A549 (cell line): ENCODE measurements at regions not wholly inside any gene's neighbourhood (a gene's known extent, or its start where the extent isn't known, plus 50 kb on each side); places are given as distances from the start of the nearest gene placed in this dataset.

Experiments
- ATAC-seq, 2 experiments: fragments of 200-7000 bp in 1 of 2; fragments of >200 bp in 1 of 2; cut with Nextera tagmentation in 1 of 2; cut with Tn5 transposase in 1 of 2; 3 replicates each; pipeline versions ENCODE4 v1.8.0 to v1.9.1; 2018 to 2020; ENCODE audit warnings: mild to moderate bottlenecking in 1 of 2, moderate library complexity in 1 of 2
- CTCF ChIA-PET: fragments of 300-600 bp; sonication (Branson Sonifier 250); formaldehyde crosslinking; extraction: SDS; loops from one replicate; lab custom pipeline; 2021; ENCODE audit warnings: antibody characterized with exemption, inconsistent platforms; lab: Yijun Ruan, JAX
- POLR2A ChIA-PET: fragments of 350-600 bp; formaldehyde crosslinking; extraction: SDS; loops from one replicate; lab custom pipeline; 2021; ENCODE audit warnings: antibody characterized with exemption, inconsistent platforms; lab: Yijun Ruan, JAX
- DNase-seq, 2 experiments: peaks; one replicate each; pipeline versions ENCODE4 v3.0.0 to v3.0.0-alpha.2; 2011 to 2016; ENCODE audit warnings: low read depth in 1 of 2, low spot score in 1 of 2
- FAIRE-seq: peaks from 2 replicates; lab custom pipeline; 2011; peaks lifted over from hg19 to GRCh38; lab: Jason Lieb, UNC
- H3K27ac ChIP-seq, 2 experiments: fragments of >200 bp; sonication (Bioruptor Twin); formaldehyde crosslinking; 3 replicates each; pipeline ENCODE4 v1.5.1; 2016 to 2017
- H3K4me1 ChIP-seq: fragments of >200 bp; sonication (Bioruptor Twin); formaldehyde crosslinking; 3 replicates; pipeline ENCODE4 v1.6.1; 2016
- H3K4me2 ChIP-seq: fragments of >200 bp; sonication (Bioruptor Twin); formaldehyde crosslinking; 3 replicates; pipeline ENCODE4 v1.6.1; 2016
- H3K4me3 ChIP-seq: fragments of >200 bp; sonication (Bioruptor Twin); formaldehyde crosslinking; 3 replicates; pipeline ENCODE4 v1.5.1; 2016
- H3K9me3 ChIP-seq: fragments of >200 bp; sonication (Bioruptor Twin); formaldehyde crosslinking; 3 replicates; pipeline ENCODE4 v1.6.1; 2016
- BHLHE40 ChIP-seq: IDR thresholded peaks from 2 replicates; pipeline ENCODE4 v1.6.1; 2012; ENCODE audit warnings: low read depth, low read length, inconsistent platforms
- CEBPB ChIP-seq, 2 experiments: fragments of >200 bp in 1 of 2; sonication (Bioruptor Twin) in 1 of 2; formaldehyde crosslinking in 1 of 2; IDR thresholded peaks; 2 replicates each; pipeline ENCODE4 v1.6.1; 2012 to 2016
- CHD2 ChIP-seq: fragments of 150-350 bp; IDR thresholded peaks from 2 replicates; pipeline ENCODE4 v1.6.1; 2014; ENCODE audit warnings: low read length; ENCODE audit not compliant: partially characterized antibody
- CHD4 ChIP-seq: fragments of 200-600 bp; sonication (generic); IDR thresholded peaks from 2 replicates; pipeline ENCODE4 v1.6.1; 2016; ENCODE audit warnings: antibody characterized with exemption, mild to moderate bottlenecking, borderline replicate concordance
- CTCF ChIP-seq: fragments of >200 bp; sonication (Bioruptor Twin); formaldehyde crosslinking; IDR thresholded peaks from 3 replicates; pipeline ENCODE4 v1.5.1; 2016
- FOSL2 ChIP-seq, 2 experiments: fragments of 450-650 bp in 1 of 2; fragments of >200 bp in 1 of 2; sonication (Bioruptor Twin) in 1 of 2; formaldehyde crosslinking; IDR thresholded peaks; 2 replicates each; pipeline versions ENCODE4 v1.5.0 to v1.6.1; 2016 to 2020; ENCODE audit warnings: mild to moderate bottlenecking in 1 of 2, moderate library complexity in 1 of 2
- HOXB13 ChIP-seq: fragments of 250-450 bp; sonication (Bioruptor Pico); IDR thresholded peaks from 2 replicates; pipeline ENCODE4 v1.5.0; 2020; ENCODE audit warnings: low read depth, mild to moderate bottlenecking, moderate library complexity
- HOXB5 ChIP-seq: fragments of 250-450 bp; sonication (Bioruptor Pico); IDR thresholded peaks from 2 replicates; pipeline ENCODE4 v1.5.0; 2020; ENCODE audit warnings: mild to moderate bottlenecking, moderate library complexity
- KDM1A ChIP-seq: fragments of 200-600 bp; sonication (generic); IDR thresholded peaks from 2 replicates; pipeline ENCODE4 v1.6.1; 2016; ENCODE audit warnings: low read depth, mild to moderate bottlenecking
- KDM5A ChIP-seq: fragments of 200-600 bp; sonication (generic); IDR thresholded peaks from 2 replicates; pipeline ENCODE4 v1.6.1; 2016; ENCODE audit warnings: antibody characterized with exemption, mild to moderate bottlenecking
- MAX ChIP-seq: IDR thresholded peaks from 2 replicates; pipeline ENCODE4 v1.6.1; 2012
- MAZ ChIP-seq: fragments of 150-350 bp; IDR thresholded peaks from 2 replicates; pipeline ENCODE4 v1.6.1; 2014; ENCODE audit warnings: antibody characterized with exemption, low read depth, low read length, borderline replicate concordance
- NPAS2 ChIP-seq: fragments of 250-450 bp; sonication (Bioruptor Pico); IDR thresholded peaks from 2 replicates; pipeline ENCODE4 v1.8.0; 2022; ENCODE audit warnings: mild to moderate bottlenecking, moderate library complexity, borderline replicate concordance
- NR3C1 ChIP-seq: fragments of >200 bp; sonication (Bioruptor Twin); formaldehyde crosslinking; IDR thresholded peaks from 3 replicates; pipeline ENCODE4 v1.6.1; 2017
- PHF8 ChIP-seq: fragments of 200-600 bp; sonication (generic); IDR thresholded peaks from 2 replicates; pipeline ENCODE4 v1.6.1; 2016; ENCODE audit warnings: low read depth, mild to moderate bottlenecking, antibody characterized with exemption, moderate library complexity, borderline replicate concordance
- RARB ChIP-seq: fragments of 250-450 bp; sonication (Bioruptor Pico); IDR thresholded peaks from 2 replicates; pipeline ENCODE4 v1.8.0; 2021; ENCODE audit warnings: mild to moderate bottlenecking, moderate library complexity
- RFX5 ChIP-seq: fragments of 450-650 bp; IDR thresholded peaks from 2 replicates; pipeline ENCODE4 v1.7.1; 2014; ENCODE audit warnings: antibody characterized with exemption, mild to moderate bottlenecking, moderate library complexity
- RNF2 ChIP-seq: fragments of 200-600 bp; sonication (generic); IDR thresholded peaks from 2 replicates; pipeline ENCODE4 v1.6.1; 2016; ENCODE audit warnings: low read depth, mild to moderate bottlenecking, antibody characterized with exemption, moderate library complexity, borderline replicate concordance
- SREBF2 ChIP-seq: fragments of 450-650 bp; IDR thresholded peaks from 2 replicates; pipeline ENCODE4 v1.6.1; 2014; ENCODE audit warnings: mild to moderate bottlenecking, moderate library complexity
- ZFP36 ChIP-seq: fragments of 450-650 bp; IDR thresholded peaks from 2 replicates; pipeline ENCODE4 v1.6.1; 2014; ENCODE audit warnings: borderline replicate concordance; ENCODE audit not compliant: partially characterized antibody
- ZNF302 ChIP-seq: fragments of 250-450 bp; sonication (Bioruptor Pico); IDR thresholded peaks from 2 replicates; pipeline ENCODE4 v1.9.0; 2021; ENCODE audit warnings: inconsistent platforms, mild to moderate bottlenecking, moderate library complexity
- WGBS: methylation state at CpG from one replicate; pipeline ENCODE4 v1.1.6; 2017; ENCODE audit errors: missing lambda C conversion rate; 5-methylcytosine and 5-hydroxymethylcytosine counted together
- TF ChIP-seq, protein P1 (sequence below): IDR thresholded peaks from 2 replicates; pipeline ENCODE4 v1.6.1; 2012; ENCODE audit warnings: low read depth, borderline replicate concordance
- TF ChIP-seq, protein P2 (sequence below): fragments of 450-650 bp; IDR thresholded peaks from 2 replicates; pipeline ENCODE4 v1.6.1; 2014; ENCODE audit warnings: antibody characterized with exemption
- TF ChIP-seq, protein P3 (sequence below): fragments of 250-450 bp; sonication (Bioruptor Pico); IDR thresholded peaks from 2 replicates; pipeline ENCODE4 v1.5.0; 2020; ENCODE audit warnings: low read depth, mild to moderate bottlenecking, moderate library complexity

DNA sequence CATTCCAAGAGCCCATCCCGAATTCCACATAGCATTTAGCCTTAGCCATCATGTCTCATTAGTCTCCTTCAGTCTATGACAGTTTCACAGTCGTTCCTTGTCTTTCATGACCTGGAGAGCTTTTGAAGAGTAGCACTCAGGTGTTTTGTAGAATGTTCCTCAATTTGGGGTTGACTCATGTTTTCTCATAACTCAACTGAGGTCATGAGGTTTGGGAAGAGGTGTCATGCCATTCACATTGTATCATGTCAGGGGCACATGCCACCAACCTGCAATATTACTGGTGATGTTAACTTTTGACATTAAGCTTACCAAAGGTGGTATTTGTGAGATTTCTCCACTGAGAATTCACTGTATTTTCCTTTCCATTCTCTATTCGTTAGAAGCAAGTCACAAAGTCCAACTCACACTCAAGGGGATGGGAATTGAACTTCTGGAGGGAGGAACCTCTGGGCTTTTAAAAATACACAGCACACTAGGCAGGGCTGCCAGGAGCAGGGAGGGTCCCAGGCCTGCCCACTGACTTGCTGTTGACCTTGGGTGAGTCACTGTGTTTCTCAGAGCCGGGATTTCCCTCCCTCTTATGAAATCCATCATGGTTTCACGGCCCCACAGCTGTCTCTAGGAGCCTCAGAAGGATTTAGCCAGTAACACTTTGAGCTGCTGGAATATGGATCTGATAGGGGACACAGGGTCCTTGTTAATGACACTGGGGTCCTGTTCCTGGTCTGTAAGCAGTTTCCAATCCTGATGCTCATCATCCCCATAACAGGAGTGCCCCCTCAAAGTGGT is 74.4 kb upstream of the TCF7L2 start (continued):
- peak in 1 of 2 experiments; percentile 88; a peak in 2 of 4 replicates for TF ChIP-seq CEBPB (IDR thresholded peaks at IDR 0.05)
- peak; percentile 59; the same call in 1 of the 2 replicates for TF ChIP-seq MAX
- TF ChIP-seq, protein P1, sequence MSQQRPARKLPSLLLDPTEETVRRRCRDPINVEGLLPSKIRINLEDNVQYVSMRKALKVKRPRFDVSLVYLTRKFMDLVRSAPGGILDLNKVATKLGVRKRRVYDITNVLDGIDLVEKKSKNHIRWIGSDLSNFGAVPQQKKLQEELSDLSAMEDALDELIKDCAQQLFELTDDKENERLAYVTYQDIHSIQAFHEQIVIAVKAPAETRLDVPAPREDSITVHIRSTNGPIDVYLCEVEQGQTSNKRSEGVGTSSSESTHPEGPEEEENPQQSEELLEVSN, result no peak
- TF ChIP-seq CTCF, result no peak
- TF ChIP-seq, all 56 proteins: peak for 6

GRCh38 chr10:112880633-112881530 is 69.2 kb upstream of the TCF7L2 start:
- peaks cover 11% of the 10 kb centered on the region; the same call in 2 of the 3 replicates for H3K9me3 ChIP-seq
- DNase-seq (no peak), FAIRE-seq (no peak), ATAC-seq (no peak)
- H3K27ac ChIP-seq, result no peak overlapping the region
- peaks cover 8% of the 10 kb centered on the region for H3K4me1 ChIP-seq
- TF ChIP-seq ZFP36 (no peak), NR3C1 (no peak), BHLHE40 (no peak), CHD2 (no peak), CHD4 (no peak), CEBPB (IDR thresholded peaks at IDR 0.05) (no peak), SREBF2 (no peak), ZNF302 (no peak), RNF2 (no peak), HOXB5 (CRISPR knock-in tag) (no peak), HOXB13 (CRISPR knock-in tag) (no peak)
- TF ChIP-seq, protein P2, sequence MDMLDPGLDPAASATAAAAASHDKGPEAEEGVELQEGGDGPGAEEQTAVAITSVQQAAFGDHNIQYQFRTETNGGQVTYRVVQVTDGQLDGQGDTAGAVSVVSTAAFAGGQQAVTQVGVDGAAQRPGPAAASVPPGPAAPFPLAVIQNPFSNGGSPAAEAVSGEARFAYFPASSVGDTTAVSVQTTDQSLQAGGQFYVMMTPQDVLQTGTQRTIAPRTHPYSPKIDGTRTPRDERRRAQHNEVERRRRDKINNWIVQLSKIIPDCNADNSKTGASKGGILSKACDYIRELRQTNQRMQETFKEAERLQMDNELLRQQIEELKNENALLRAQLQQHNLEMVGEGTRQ, result no peak
- WGBS, result 76% methylated on average over 5 of the region's 5 CpGs
- ChIA-PET POLR2A (no interaction called here), CTCF (no interaction called here)
- H3K4me2 ChIP-seq, result no peak overlapping the region
- no peak overlapping the region for H3K4me3 ChIP-seq

GRCh38 chr10:112883360-112884178 is 66.5 kb upstream of the TCF7L2 start:
- ChIA-PET POLR2A (no interaction called here), CTCF (interaction anchor here (1.4 kb wide), 1 partner anchor 16 kb away, joined by 3 read pairs; no protein-coding TSS in a partner anchor)
- Histone ChIP-seq H3K4me2 (no peak overlapping the region), H3K27ac (no peak overlapping the region), H3K9me3 (peaks cover 11% of the 10 kb centered on the region; the same call in 2 of the 3 replicates), H3K4me1 (no peaks in the 10 kb centered on the region), H3K4me3 (no peak overlapping the region)
- DNase-seq, result no peak
- ATAC-seq, result no peak
- FAIRE-seq, result no peak
- WGBS, result 79% methylated on average over 5 of the region's 5 CpGs
- no peak for TF ChIP-seq FOSL2 (IDR thresholded peaks at IDR 0.05)
- no peak for TF ChIP-seq FOSL2 (CRISPR knock-in tag; IDR thresholded peaks at IDR 0.05)
- no peak for TF ChIP-seq KDM5A
- TF ChIP-seq, protein P3, sequence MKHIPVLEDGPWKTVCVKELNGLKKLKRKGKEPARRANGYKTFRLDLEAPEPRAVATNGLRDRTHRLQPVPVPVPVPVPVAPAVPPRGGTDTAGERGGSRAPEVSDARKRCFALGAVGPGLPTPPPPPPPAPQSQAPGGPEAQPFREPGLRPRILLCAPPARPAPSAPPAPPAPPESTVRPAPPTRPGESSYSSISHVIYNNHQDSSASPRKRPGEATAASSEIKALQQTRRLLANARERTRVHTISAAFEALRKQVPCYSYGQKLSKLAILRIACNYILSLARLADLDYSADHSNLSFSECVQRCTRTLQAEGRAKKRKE (CRISPR knock-in tag), result no peak
- TF ChIP-seq, protein P2, result no peak
- no peak for TF ChIP-seq PHF8
- TF ChIP-seq KDM1A, result no peak
- TF ChIP-seq RARB (CRISPR knock-in tag), result no peak
- no peak for TF ChIP-seq CHD4
- TF ChIP-seq MAZ, result no peak
- TF ChIP-seq RFX5, result no peak
- TF ChIP-seq NPAS2 (CRISPR knock-in tag), result no peak
